Right renal pelvis (tissue), 4 donors: ENCODE measurements at regions not wholly inside any gene's neighbourhood (a gene's known extent, or its start where the extent isn't known, plus 50 kb on each side); places are given as distances from the start of the nearest gene placed in this dataset.

Experiments used
- DNase-seq, 4 donors: peaks; one replicate each; pipeline ENCODE4 v3.0.0-alpha.2; 2013; ENCODE audit warnings: low read depth in 4 of 4, low spot score in 3 of 4, missing footprints in 1 of 4

DNA sequence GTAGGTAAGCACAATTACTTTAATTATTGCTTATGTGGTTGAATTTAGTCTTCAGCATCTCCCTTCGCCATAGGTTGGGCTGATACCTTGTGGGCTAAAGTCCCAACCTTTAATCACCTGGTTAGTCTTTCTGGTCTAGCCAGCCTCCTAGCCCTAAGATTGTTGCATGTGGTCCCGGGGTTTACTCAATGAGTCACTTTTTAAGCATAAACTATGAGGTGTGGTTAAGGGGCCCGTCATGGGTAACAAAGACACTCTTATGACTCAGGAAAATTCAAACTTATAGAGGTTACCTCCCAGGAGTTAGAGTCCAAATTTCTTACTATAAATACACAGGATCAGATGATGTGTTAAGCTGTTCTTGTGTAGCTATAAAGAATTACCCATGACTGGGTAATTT, 841.6 kb downstream of the TRIB2 start:
- no peak for DNase-seq

GRCh38 chr2:13560322-13560721, 843.6 kb downstream of the TRIB2 start:
- DNase-seq: no peak

DNA sequence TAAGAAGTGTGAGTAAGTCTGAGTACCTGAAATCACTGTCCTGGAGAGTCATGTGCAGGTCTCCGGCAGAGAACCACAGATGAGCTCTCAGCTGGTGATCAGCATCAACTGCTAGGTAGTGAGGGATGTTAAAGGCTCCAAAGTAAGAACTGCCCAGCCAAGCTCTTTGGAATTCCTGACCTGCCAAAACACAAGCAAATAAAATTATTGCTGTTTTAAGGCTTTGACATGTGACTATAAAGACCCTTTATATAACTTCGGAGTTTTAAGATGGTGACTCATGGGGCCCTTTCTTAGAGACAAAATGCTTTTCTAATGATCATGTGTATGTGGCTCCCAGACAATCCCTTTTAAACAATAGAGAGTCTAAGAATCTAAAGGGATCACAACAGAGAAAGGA, 855.7 kb downstream of the TRIB2 start:
- DNase-seq: no peak

DNA sequence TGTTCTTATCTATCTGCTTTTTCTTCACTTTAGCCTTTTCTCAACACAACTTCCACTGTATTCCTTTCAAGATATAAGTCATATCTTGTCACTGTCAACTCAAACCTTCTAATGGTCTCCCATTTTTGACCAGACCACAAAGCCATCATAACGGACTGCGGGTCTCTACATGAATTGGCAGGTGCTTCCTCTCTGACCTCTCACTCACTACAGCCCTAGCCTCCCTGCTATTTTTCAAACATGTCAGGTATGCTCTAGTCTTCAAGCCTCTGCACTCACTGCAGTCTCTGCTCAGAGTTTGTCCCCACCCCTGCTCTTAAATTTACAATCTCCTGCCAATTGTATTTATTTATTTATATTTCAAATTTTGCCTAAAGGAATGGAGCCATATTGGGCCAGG, 858.1 kb downstream of the TRIB2 start:
- DNase-seq: no peak

DNA sequence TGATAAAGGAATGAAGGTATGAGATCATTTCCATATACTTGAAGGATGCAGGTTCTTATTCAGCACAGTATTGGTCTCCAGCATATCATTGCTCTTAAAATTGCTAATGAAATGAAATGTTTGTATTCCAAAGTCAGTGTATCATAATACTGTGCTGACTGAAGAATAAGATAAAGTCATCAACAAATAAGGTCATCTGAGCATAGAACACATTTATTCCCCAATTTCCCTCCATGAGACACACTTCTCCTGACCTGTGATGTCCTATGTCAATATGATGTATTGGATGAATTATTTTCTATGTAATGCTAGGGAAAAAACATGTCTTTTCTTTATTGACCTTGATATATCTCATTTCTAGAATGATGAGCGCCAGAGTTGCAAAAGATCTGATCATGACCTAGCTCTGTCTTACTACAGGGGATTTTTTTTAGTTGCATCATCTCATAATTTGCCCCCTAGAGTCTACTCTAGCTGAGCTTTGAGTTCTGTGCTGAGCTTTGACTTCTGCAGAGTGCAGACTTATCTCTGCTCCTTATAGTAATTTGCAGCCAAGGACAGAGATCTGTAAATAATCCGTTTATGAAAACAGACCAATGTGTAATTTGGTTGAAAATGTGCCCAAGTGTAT, 859.8 kb downstream of the TRIB2 start:
- no peak for DNase-seq

DNA sequence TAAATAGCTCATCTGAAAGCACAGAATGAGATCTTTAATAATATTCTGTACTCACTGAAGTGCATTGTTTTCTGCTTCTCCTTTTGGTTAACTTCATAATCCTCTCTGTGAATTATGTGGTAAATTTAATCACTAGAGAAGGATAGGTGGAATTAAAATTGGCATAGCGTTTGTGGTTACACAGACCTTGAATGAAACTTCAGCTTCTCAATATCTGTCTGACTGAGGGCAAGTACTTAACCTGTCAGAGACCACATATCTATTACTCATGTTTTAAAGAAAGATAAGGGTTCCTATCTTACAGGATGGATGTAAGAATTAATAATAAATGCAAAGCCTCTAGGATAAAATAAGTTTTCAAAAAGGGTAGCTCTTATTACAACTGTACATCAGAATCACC, 861.8 kb downstream of the TRIB2 start:
- no peak for DNase-seq

- DNase-seq: no peak
Measured at GRCh38 chr2:13581471-13581870, 864.7 kb downstream of the TRIB2 start.

DNA sequence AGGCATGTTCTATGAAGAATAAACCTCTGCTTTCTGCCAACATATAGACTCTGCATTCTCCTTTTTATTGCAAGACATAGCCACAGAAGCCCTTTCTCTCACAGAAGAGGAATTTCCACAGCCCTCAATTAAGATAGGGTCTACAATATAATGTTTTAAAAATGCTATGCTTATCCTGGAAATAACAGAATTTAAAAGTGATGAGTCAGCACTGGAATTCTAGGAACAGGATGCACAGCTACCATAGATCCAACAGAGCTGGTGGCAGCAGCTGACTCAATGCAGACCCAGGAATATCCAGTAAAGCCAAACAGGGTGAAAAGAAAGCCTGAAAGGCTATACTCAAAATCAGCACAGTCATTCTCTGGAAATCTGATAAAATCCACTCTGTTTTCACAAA, 866.9 kb downstream of the TRIB2 start:
- DNase-seq: no peak

DNA sequence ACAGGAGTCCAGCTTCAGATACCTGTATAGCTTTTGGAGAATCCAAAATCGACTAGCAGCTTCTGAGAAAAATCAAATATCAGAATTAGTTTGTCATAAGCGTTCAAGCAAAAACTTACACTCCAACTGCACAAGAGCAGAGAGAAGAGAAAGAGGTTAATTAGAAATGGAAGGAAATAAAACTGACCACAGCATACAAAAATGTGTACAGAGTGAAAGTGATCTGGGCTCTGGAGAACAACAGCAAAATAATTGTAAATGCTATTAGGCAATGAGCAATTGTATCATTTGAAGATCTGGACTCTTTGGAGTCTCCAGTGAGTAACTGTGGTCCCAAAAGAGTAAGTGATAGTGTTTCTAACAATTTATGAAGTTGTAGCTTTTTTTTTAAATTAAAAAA, 867.3 kb downstream of the TRIB2 start:
- no peak for DNase-seq

- DNase-seq: no peak
Measured at GRCh38 chr2:13585732-13586131, 869.0 kb downstream of the TRIB2 start.

DNA sequence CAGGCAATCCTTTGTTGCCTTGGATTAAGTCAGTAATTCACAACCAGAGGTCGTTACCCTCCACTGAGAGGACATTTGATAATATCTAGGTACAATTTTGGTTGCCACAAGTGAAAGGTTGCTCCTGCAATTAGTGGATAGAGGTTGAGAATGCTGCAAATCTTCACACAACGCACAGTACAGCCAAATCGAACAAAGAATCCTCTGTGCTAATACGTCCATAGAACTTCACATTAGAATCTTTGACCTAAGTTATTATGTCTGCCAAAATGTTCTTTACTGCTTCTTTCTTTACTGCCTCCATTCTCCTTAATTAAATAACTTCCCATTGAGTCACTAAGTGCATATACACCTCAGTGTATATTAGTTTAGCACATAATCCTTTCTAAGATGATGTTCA, 879.5 kb downstream of the TRIB2 start:
- DNase-seq: no peak

DNA sequence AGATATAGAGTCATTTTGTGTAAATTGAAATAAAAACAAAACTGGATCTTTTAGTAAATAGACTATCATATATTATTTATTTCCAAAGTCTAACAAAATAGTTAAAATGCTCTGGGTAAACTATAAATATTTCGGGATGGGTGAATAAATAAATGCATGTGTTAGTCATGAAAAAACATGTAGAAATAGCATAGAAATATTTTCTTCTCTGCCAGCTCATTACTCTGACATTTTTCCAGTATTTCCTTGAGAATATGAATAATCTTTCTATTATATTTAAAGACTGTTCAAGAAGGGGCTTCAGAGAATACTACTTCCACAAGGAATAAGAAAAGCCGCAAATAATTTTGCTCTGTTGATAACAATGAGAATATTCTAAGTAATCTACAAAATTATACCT, 880.4 kb downstream of the TRIB2 start:
- DNase-seq: no peak

GRCh38 chr2:13601506-13601905, 884.8 kb downstream of the TRIB2 start:
- no peak for DNase-seq

DNA sequence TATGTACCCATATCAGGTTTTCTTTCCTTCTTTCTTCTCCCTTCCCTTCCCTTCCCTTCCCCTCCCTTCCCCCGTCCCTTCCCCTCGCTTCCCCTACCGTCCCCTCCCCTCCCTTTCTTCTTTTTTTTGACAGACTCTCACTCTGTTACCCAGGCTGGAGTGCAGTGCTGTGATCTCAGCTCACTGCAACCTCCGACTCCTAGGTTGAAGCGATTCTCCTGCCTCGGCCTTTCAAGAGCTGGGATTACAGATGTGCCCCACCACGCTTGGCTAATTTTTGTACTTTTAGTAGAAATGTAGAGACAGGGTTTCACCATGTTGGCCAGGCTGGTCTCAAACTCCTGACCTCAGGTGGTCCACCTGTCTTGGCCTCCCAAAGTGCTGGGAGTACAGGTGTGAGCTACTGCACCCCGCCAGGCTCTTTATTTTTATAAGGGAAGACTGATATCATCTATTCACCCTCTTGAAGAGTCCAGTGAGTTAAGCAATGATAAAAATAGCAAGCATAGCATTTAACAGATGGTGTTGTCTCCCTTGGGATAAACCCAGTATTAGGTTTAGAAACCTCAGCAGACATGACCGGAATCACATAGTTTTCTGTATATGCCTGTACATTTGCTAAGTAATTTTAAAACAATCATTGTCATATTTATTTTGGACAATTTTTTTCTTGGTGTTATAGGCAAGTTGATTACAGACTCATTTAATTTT, 888.4 kb downstream of the TRIB2 start:
- no peak for DNase-seq

DNA sequence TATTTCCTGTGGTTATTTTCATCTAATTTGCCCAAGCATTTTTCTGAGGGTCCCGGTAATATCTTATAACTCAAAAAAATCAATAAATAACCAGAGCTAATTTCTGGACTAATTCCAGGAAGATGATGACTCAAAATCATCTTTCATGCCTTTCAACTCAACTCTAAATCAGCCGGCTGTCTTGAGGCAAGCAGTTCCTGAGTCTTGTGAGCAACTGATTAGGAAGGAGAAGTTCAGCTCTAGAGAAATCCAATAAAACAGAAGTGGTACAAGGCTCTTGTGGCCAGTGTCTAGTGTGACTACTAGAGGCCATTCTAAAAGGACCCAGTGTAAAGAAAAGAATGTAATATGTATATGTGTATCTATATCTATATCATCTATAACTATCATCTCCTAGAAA, 890.4 kb downstream of the TRIB2 start:
- DNase-seq: no peak

DNA sequence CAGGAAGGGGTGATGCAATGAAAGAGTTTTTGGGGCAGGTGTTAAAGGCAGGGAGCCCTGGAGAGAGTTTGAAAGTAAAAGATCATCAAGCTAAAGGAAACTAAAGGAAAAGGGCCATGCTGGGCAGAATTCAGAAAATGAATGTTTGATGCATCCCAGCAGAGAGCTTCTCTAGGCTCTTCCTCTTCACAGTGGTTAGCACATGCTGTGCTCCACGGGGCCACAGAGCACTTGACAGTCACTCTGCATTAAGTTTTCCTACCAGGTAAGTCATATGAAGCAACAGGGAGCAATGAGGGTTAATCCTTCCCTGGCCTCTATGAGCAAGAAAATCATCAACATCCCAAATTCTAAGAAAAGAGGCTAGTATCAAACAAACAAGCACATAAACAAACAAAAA, 895.2 kb downstream of the TRIB2 start:
- no peak for DNase-seq

DNA sequence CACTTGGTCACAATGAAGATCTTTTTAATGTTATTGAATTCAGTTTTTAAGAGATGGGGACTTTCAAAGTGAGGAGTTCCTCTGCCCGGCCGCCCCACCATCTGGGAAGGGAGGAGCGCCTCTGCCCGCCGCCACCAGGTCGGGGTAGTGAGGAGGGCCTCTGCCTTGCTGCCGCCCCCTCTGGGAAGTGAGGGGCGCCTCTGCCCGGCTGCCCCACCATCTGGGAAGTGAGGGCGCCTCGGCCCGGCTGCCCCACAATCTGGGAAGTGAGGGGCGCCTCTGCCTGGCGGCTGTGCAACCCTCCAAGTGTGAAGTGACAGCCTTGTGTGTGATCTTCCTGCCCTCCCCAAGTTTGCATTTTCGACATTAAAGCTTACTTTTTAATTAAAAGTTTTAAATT, 899.3 kb downstream of the TRIB2 start:
- DNase-seq: no peak

GRCh38 chr2:13616616-13617015, 899.9 kb downstream of the TRIB2 start:
- DNase-seq: no peak

DNA sequence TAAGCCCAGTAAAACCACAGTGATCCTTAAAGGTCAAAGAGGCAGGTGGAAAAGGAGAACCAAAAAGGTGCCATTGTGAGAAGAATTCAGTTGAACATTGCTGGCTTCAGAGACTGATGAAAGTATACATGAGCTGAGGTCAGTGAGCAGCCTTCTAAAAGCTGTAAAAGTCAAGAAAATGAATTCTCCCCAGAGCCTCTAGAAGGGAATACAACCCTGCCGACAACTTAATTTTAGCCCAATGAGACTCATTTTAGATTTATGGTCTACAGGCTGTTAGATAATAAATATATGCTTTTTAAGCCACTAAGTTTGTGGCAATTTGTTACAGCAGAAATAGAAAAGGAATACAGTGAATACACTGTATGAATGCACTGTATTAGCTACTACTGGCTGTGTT, 911.4 kb downstream of the TRIB2 start:
- DNase-seq: no peak

DNA sequence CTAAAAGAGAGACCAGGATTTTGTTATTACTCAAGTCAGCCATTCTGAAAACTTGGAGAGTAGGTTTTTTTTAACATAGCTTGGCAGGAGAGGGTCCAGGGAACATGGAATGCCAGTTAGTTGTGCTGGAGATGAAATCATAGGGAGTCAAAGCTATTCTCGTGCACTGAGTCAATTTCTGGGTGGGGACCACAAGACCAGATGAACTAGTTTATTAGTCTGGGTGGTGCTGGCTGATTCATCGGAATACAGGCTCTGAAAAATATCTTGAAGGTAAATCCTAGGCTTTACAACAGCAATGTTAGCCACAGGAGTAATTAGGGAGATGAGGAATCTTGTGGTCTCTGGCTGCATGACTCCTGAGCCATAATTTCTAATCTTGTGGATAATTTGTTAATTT, 921.4 kb downstream of the TRIB2 start:
- DNase-seq: no peak

DNA sequence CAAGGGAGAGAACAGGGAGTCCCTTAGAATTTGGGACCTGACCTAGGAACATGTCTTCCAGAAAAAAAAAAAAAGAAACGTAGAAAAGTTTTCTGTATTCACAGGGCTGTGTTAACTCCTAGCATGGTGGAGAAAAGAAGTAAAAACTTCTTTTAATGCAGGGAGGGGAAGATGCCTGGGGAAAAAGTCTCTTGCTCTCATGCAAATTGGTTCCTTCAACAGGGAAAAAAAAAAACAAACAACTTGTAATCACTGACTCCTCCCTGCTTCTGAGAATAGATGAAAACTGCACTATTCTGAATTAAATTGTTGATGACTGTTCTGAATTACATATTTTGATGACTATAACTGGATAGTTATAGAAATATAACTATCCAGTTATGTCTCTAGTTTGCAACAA, 933.2 kb downstream of the TRIB2 start:
- no peak for DNase-seq

- no peak for DNase-seq
Measured at GRCh38 chr2:13650586-13651180, 933.9 kb downstream of the TRIB2 start.
